T-cell (primary cell): ENCODE measurements at regions not wholly inside any gene's neighbourhood (a gene's known extent, or its start where the extent isn't known, plus 50 kb on each side); places are given as distances from the start of the nearest gene placed in this dataset.

Experiments
- ATAC-seq, 4 experiments: fragments of 200-7000 bp in 3 of 4; fragments of 150-1000 bp in 1 of 4; cut with Tn5 transposase; replicated peaks in 1 of 4; 1 replicate in 3 of 4; 2 replicates in 1 of 4; pipeline ENCODE4 v1.10.0; 2021; ENCODE audit warnings: moderate library complexity in 3 of 4, mild to moderate bottlenecking in 2 of 4, moderate number of reproducible peaks in 1 of 4
- CTCF ChIA-PET, 2 donors: fragments of 300-600 bp; sonication (Branson Sonifier 250); formaldehyde crosslinking; loops; one replicate each; lab custom pipeline; 2022; ENCODE audit warnings: antibody characterized with exemption in 2 of 2; lab: Charles Lee
- POLR2A ChIA-PET, 2 donors: fragments of 300-600 bp; sonication (Branson Sonifier 250); formaldehyde crosslinking; loops; one replicate each; lab custom pipeline; 2022; ENCODE audit warnings: antibody characterized with exemption in 2 of 2; lab: Charles Lee
- DNase-seq, 35 experiments: peaks; one replicate each; pipeline versions ENCODE4 v3.0.0 to v3.0.0-alpha.2; 2013 to 2023
- H3K27ac ChIP-seq: one replicate; pipeline ENCODE4 v1.5.1; 2013; ENCODE audit warnings: low read length
- H3K27me3 ChIP-seq, 2 experiments: replicated peaks in 1 of 2; 1 replicate in 1 of 2; 2 replicates in 1 of 2; pipeline versions ENCODE4 v1.6.1 to v1.7.0; 2013; ENCODE audit warnings: low read length in 1 of 2, mixed read lengths in 1 of 2; ENCODE audit not compliant: control insufficient read depth in 2 of 2, insufficient read depth in 2 of 2; ENCODE audit errors: extremely low read depth in 1 of 2
- H3K36me3 ChIP-seq, 2 donors: 1 replicate in 1 of 2; 2 replicates in 1 of 2; pipeline versions ENCODE4 v1.6.1 to v1.7.0; 2013; ENCODE audit warnings: low read length in 1 of 2; ENCODE audit not compliant: control insufficient read depth in 2 of 2, insufficient read depth in 1 of 2; ENCODE audit errors: extremely low read depth in 1 of 2
- H3K4me1 ChIP-seq, 2 experiments: 1 replicate in 1 of 2; 2 replicates in 1 of 2; pipeline versions ENCODE4 v1.6.1 to v1.7.0; 2013; ENCODE audit warnings: low read length in 2 of 2, mixed read lengths in 1 of 2; ENCODE audit not compliant: insufficient read depth in 2 of 2, control insufficient read depth in 1 of 2; ENCODE audit errors: extremely low read depth in 1 of 2
- H3K4me3 ChIP-seq, 2 donors: 1 replicate in 1 of 2; 2 replicates in 1 of 2; pipeline versions ENCODE4 v1.5.1 to v1.7.0; 2013; ENCODE audit warnings: mild to moderate bottlenecking in 2 of 2, low read length in 1 of 2, moderate library complexity in 1 of 2; ENCODE audit not compliant: control insufficient read depth in 1 of 2; ENCODE audit errors: extremely low read depth in 1 of 2
- H3K9me3 ChIP-seq: 2 replicates; pipeline ENCODE4 v1.7.0; 2013
- H3K27ac Mint-ChIP-seq, 2 donors: one replicate each; pipeline ENCODE4 v1.8.0; 2020 to 2021; ENCODE audit warnings: mild to moderate bottlenecking in 2 of 2, mixed read lengths in 2 of 2
- H3K27me3 Mint-ChIP-seq, 2 donors: one replicate each; pipeline ENCODE4 v1.8.0; 2021 to 2022; ENCODE audit warnings: mixed read lengths in 2 of 2
- H3K36me3 Mint-ChIP-seq: one replicate; pipeline ENCODE4 v1.8.0; 2021; ENCODE audit warnings: mixed read lengths
- H3K4me1 Mint-ChIP-seq, 3 donors: one replicate each; pipeline ENCODE4 v1.8.0; 2020 to 2022; ENCODE audit warnings: mixed read lengths in 3 of 3, mild to moderate bottlenecking in 1 of 3
- H3K4me3 Mint-ChIP-seq, 3 donors: one replicate each; pipeline ENCODE4 v1.8.0; 2020 to 2022; ENCODE audit warnings: mild to moderate bottlenecking in 3 of 3, mixed read lengths in 3 of 3, moderate library complexity in 3 of 3
- H3K9me3 Mint-ChIP-seq, 3 donors: one replicate each; pipeline ENCODE4 v1.8.0; 2020 to 2022; ENCODE audit warnings: mixed read lengths in 3 of 3
- WGBS: methylation state at CpG from one replicate; pipeline ENCODE4 v1.1.5; 2013; ENCODE audit warnings: missing lambda C conversion rate; ENCODE audit not compliant: insufficient coverage; 5-methylcytosine and 5-hydroxymethylcytosine counted together

DNA sequence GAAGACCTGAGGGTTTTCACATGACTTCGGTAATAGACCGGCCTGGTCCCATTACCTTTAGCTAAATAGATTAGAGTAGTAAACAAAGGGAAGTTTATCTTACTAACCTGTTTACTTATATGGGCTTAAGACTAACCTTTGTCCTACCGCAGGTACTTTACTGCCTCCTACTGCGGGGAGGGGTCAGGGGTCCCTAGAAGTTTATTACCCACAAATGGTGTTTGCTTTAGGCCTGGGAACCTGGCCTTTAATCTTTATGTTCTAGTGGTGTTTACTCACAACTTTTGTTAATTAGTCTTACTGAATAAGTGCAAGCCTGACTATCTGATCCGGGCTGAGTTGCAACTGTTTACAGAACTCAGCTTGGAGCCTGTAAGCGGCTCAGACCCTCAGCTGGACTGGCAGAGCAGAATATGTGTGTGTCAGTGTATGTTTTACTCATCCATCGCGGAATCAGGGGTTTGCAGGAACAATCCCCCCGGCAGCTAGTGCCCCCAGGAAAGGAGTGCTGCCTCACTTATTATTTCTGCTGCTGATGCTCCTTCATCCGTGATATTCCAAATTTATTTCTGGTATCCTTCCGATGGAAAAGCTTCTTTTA, 578.9 kb upstream of the SEMA3D start:
- Mint-ChIP-seq H3K36me3 (no peaks in the 10 kb centered on the region), H3K27ac (no peak overlapping the region), H3K4me1 (no peaks in the 10 kb centered on the region), H3K9me3 (peaks cover 0 to 6% (median 0%) of the 10 kb centered on the region in 3 donors), H3K4me3 (no peak overlapping the region), H3K27me3 (no peaks in the 10 kb centered on the region)
- WGBS, result 86% methylated on average over 4 of the region's 11 CpGs
- no peak for DNase-seq
- ATAC-seq, result no peak
- CTCF ChIA-PET, result no interaction called here
- Histone ChIP-seq H3K27ac (no peak overlapping the region), H3K9me3 (no peaks in the 10 kb centered on the region), H3K4me1 (no peaks in the 10 kb centered on the region), H3K27me3 (no peaks in the 10 kb centered on the region), H3K36me3 (no peaks in the 10 kb centered on the region), H3K4me3 (no peak overlapping the region)
- POLR2A ChIA-PET, result no interaction called here

- Mint-ChIP-seq H3K27me3 (no peaks in the 10 kb centered on the region), H3K36me3 (no peaks in the 10 kb centered on the region), H3K27ac (no peak overlapping the region), H3K4me1 (no peaks in the 10 kb centered on the region), H3K4me3 (no peak overlapping the region), H3K9me3 (peaks cover 0 to 5% (median 3%) of the 10 kb centered on the region in 3 donors)
- DNase-seq, result no peak
- Histone ChIP-seq H3K4me1 (no peaks in the 10 kb centered on the region), H3K27ac (no peak overlapping the region), H3K4me3 (no peak overlapping the region), H3K9me3 (no peaks in the 10 kb centered on the region), H3K36me3 (no peaks in the 10 kb centered on the region), H3K27me3 (no peaks in the 10 kb centered on the region)
- no peak for ATAC-seq
- no CpG with 5 or more reads among the region's 2 CpGs for WGBS
- ChIA-PET CTCF (no interaction called here), POLR2A (no interaction called here)
Observed at GRCh38 chr7:85764034-85764433, 577.2 kb upstream of the SEMA3D start.

GRCh38 chr7:85757348-85757747, 570.5 kb upstream of the SEMA3D start:
- H3K4me1 Mint-ChIP-seq, result no peaks in the 10 kb centered on the region
- H3K4me3 ChIP-seq, result no peak overlapping the region
- CTCF ChIA-PET, result no interaction called here
- no peak for DNase-seq
- H3K27ac Mint-ChIP-seq, result no peak overlapping the region
- no peak overlapping the region for H3K27ac ChIP-seq
- H3K27me3 ChIP-seq, result no peaks in the 10 kb centered on the region
- no peaks in the 10 kb centered on the region for H3K27me3 Mint-ChIP-seq
- no peaks in the 10 kb centered on the region for H3K4me1 ChIP-seq
- no peaks in the 10 kb centered on the region for H3K36me3 Mint-ChIP-seq
- H3K9me3 ChIP-seq, result no peaks in the 10 kb centered on the region
- no peak overlapping the region for H3K4me3 Mint-ChIP-seq
- POLR2A ChIA-PET, result no interaction called here
- 80% methylated on average over 1 of the region's 1 CpG for WGBS
- no peaks in the 10 kb centered on the region for H3K36me3 ChIP-seq
- no peak for ATAC-seq
- H3K9me3 Mint-ChIP-seq, result peaks cover 25 to 26% (median 26%) of the 10 kb centered on the region in 3 donors

GRCh38 chr7:85750454-85750949, 563.6 kb upstream of the SEMA3D start:
- H3K27ac ChIP-seq, result no peak overlapping the region
- no peak overlapping the region for H3K4me3 Mint-ChIP-seq
- no peaks in the 10 kb centered on the region for H3K27me3 Mint-ChIP-seq
- H3K36me3 ChIP-seq, result no peaks in the 10 kb centered on the region
- ChIA-PET POLR2A (no interaction called here), CTCF (no interaction called here)
- no peak overlapping the region for H3K4me3 ChIP-seq
- no peaks in the 10 kb centered on the region for H3K4me1 ChIP-seq
- DNase-seq (no peak), ATAC-seq (no peak)
- H3K36me3 Mint-ChIP-seq, result no peaks in the 10 kb centered on the region
- H3K9me3 ChIP-seq, result no peaks in the 10 kb centered on the region
- H3K9me3 Mint-ChIP-seq, result peaks cover 16 to 31% (median 24%) of the 10 kb centered on the region in 3 donors
- H3K27me3 ChIP-seq, result no peaks in the 10 kb centered on the region
- H3K4me1 Mint-ChIP-seq, result no peaks in the 10 kb centered on the region
- WGBS, result 49% methylated on average over 12 of the region's 14 CpGs
- H3K27ac Mint-ChIP-seq, result no peak overlapping the region

GRCh38 chr7:85749696-85750453, 563.0 kb upstream of the SEMA3D start:
- H3K9me3 ChIP-seq, result no peaks in the 10 kb centered on the region
- CTCF ChIA-PET, result no interaction called here
- H3K4me1 Mint-ChIP-seq, result no peaks in the 10 kb centered on the region
- no peak for ATAC-seq
- no peaks in the 10 kb centered on the region for H3K36me3 ChIP-seq
- H3K36me3 Mint-ChIP-seq, result no peaks in the 10 kb centered on the region
- POLR2A ChIA-PET, result no interaction called here
- H3K9me3 Mint-ChIP-seq, result peaks cover 9 to 25% (median 21%) of the 10 kb centered on the region in 3 donors
- DNase-seq, result no peak
- no peaks in the 10 kb centered on the region for H3K4me1 ChIP-seq
- H3K27ac ChIP-seq, result no peak overlapping the region
- H3K4me3 Mint-ChIP-seq, result no peak overlapping the region
- no peak overlapping the region for H3K27ac Mint-ChIP-seq
- H3K4me3 ChIP-seq, result no peak overlapping the region
- no peaks in the 10 kb centered on the region for H3K27me3 Mint-ChIP-seq
- no peaks in the 10 kb centered on the region for H3K27me3 ChIP-seq
- WGBS, result 87% methylated on average over 5 of the region's 13 CpGs

- no peaks in the 10 kb centered on the region for H3K36me3 ChIP-seq
- Mint-ChIP-seq H3K27me3 (no peaks in the 10 kb centered on the region), H3K36me3 (no peaks in the 10 kb centered on the region), H3K27ac (no peak overlapping the region), H3K4me1 (no peaks in the 10 kb centered on the region), H3K4me3 (no peak overlapping the region), H3K9me3 (peaks cover 6 to 25% (median 19%) of the 10 kb centered on the region in 3 donors)
- H3K9me3 ChIP-seq, result no peaks in the 10 kb centered on the region
- WGBS, result 76% methylated on average over 3 of the region's 3 CpGs
- POLR2A ChIA-PET, result no interaction called here
- H3K27ac ChIP-seq, result no peak overlapping the region
- H3K4me3 ChIP-seq, result no peak overlapping the region
- ATAC-seq (no peak), DNase-seq (no peak)
- H3K27me3 ChIP-seq, result no peaks in the 10 kb centered on the region
- no peaks in the 10 kb centered on the region for H3K4me1 ChIP-seq
- CTCF ChIA-PET, result no interaction called here
Observed at GRCh38 chr7:85748861-85749260, 562.0 kb upstream of the SEMA3D start.
